ENCODE measurements at regions not wholly inside any gene's neighbourhood (a gene's known extent, or its start where the extent isn't known, plus 50 kb on each side); places are given as distances from the start of the nearest gene placed in this dataset.
"Not testable (repeated sequence)": the region's sequence is repeated elsewhere in the genome, so short reads cannot be mapped to it uniquely, and the experiment has no call there.

GRCh38 chr10:64873959-64874358 is 1352.8 kb downstream of the REEP3 start:
- no peak for DNase-seq (ENCODE audit: low spot score)
- Mint-ChIP-seq H3K27me3 (ENCODE audit: insufficient read depth, low read depth) (no peaks in the 10 kb centered on the region), H3K4me1 (no peaks in the 10 kb centered on the region), H3K36me3 (no peaks in the 10 kb centered on the region), H3K9me3 (no peaks in the 10 kb centered on the region), H3K27ac (no peak overlapping the region), H3K4me3 (no peak overlapping the region)
- H3K36me3 ChIP-seq: no peaks in the 10 kb centered on the region
- no peaks in the 10 kb centered on the region for H3F3A ChIP-seq (ENCODE audit: low read depth)
- no peak for TF ChIP-seq EZH2phosphoT487 (IDR thresholded peaks at IDR 0.05)
- no peak for TF ChIP-seq CTCF (IDR thresholded peaks at IDR 0.05)
- H3K4me3 ChIP-seq: no peak overlapping the region
- no peak overlapping the region for H3K9ac ChIP-seq
- no peaks in the 10 kb centered on the region for H3K9me3 ChIP-seq (ENCODE audit: low read depth)
- H3K79me2 ChIP-seq (ENCODE audit: low read depth): no peaks in the 10 kb centered on the region
- no peaks in the 10 kb centered on the region for H3K4me1 ChIP-seq
- H2AFZ ChIP-seq (replicated peaks): peak overlapping the region; percentile 52
- no peak overlapping the region for H3K4me2 ChIP-seq
- H3K27me3 ChIP-seq: no peaks in the 10 kb centered on the region
- H3K27ac ChIP-seq: no peak overlapping the region
- no peaks in the 10 kb centered on the region for H4K20me1 ChIP-seq (ENCODE audit: low read depth)

DNA sequence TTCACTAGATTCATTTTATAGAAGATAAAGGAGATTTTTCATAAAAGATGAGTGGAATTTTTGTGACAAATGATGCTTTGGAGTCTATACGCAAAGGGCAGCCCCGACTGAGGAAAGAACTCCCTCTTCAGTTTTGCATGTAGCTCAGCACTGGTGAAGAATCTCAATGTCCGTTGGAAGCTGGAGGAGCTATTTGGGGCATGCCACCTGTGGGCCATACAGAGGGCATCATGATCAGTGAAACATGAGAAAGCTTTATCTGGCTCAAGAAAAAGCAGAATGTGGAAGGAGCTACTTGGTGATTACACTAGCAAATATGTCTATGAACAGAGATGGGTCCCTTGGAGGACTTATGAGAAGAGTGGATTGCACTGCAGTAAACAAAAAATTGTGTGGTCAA is 1359.3 kb downstream of the REEP3 start:
- no peaks in the 10 kb centered on the region for H3K27me3 ChIP-seq
- no peaks in the 10 kb centered on the region for H3K9me3 ChIP-seq (ENCODE audit: low read depth)
- DNase-seq (ENCODE audit: low spot score): no peak
- no peaks in the 10 kb centered on the region for H3K9me3 Mint-ChIP-seq
- H3K36me3 ChIP-seq: no peaks in the 10 kb centered on the region
- H3F3A ChIP-seq (ENCODE audit: low read depth): no peaks in the 10 kb centered on the region
- no peak overlapping the region for H3K27ac ChIP-seq
- no peaks in the 10 kb centered on the region for H3K27me3 Mint-ChIP-seq (ENCODE audit: insufficient read depth, low read depth)
- H4K20me1 ChIP-seq (ENCODE audit: low read depth): no peaks in the 10 kb centered on the region
- TF ChIP-seq EZH2 (IDR thresholded peaks at IDR 0.05) (no peak), CTCF (IDR thresholded peaks at IDR 0.05) (no peak), EZH2phosphoT487 (IDR thresholded peaks at IDR 0.05) (no peak)
- H3K4me1 ChIP-seq: no peaks in the 10 kb centered on the region
- no peak overlapping the region for H3K4me3 Mint-ChIP-seq
- H3K36me3 Mint-ChIP-seq: no peaks in the 10 kb centered on the region
- H3K4me2 ChIP-seq: no peak overlapping the region
- H3K79me2 ChIP-seq (ENCODE audit: low read depth): no peaks in the 10 kb centered on the region
- no peaks in the 10 kb centered on the region for H3K4me1 Mint-ChIP-seq
- H3K9ac ChIP-seq: no peak overlapping the region
- no peak overlapping the region for H3K4me3 ChIP-seq
- no peak overlapping the region for H2AFZ ChIP-seq (replicated peaks)
- no peak overlapping the region for H3K27ac Mint-ChIP-seq

DNA sequence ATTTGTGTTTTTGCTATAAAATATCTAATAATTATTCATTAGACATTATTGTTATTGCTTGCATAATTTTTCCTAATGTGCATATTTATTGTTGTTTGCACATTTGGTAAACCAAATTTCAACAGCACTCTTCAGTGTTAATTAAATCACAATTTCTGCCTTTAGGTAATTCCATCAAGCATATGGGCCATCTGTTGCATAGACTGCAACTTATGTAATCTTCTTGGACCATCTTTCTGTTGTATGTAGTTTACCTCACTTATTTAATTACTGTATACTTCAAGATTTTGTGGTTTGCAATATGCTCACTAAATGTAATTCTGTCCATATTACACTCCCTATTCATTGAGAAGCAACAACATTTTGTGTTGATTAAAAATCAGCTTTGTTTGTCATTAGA is 1360.1 kb downstream of the REEP3 start:
- H3K36me3 Mint-ChIP-seq: no peaks in the 10 kb centered on the region
- H3F3A ChIP-seq (ENCODE audit: low read depth): no peaks in the 10 kb centered on the region
- no peaks in the 10 kb centered on the region for H3K9me3 Mint-ChIP-seq

GRCh38 chr10:64896582-64896981 is 1375.4 kb downstream of the REEP3 start:
- H3K36me3 Mint-ChIP-seq: no peaks in the 10 kb centered on the region
- H3K27ac ChIP-seq: no peak overlapping the region
- no peak overlapping the region for H3K4me2 ChIP-seq
- H3F3A ChIP-seq (ENCODE audit: low read depth): no peaks in the 10 kb centered on the region
- peaks cover 8% of the 10 kb centered on the region for H3K9me3 Mint-ChIP-seq
- no peak overlapping the region for H3K27ac Mint-ChIP-seq
- DNase-seq (ENCODE audit: low spot score): no peak
- no peak for TF ChIP-seq EZH2phosphoT487 (IDR thresholded peaks at IDR 0.05)
- TF ChIP-seq EZH2 (IDR thresholded peaks at IDR 0.05): no peak
- no peak overlapping the region for H3K4me3 ChIP-seq
- H3K9ac ChIP-seq: no peak overlapping the region
- H3K27me3 ChIP-seq: no peaks in the 10 kb centered on the region
- H3K4me1 ChIP-seq: no peaks in the 10 kb centered on the region
- peaks cover 7% of the 10 kb centered on the region for H3K9me3 ChIP-seq (ENCODE audit: low read depth)
- H2AFZ ChIP-seq (replicated peaks): no peak overlapping the region
- H3K79me2 ChIP-seq (ENCODE audit: low read depth): no peaks in the 10 kb centered on the region
- no peak overlapping the region for H3K4me3 Mint-ChIP-seq
- H3K27me3 Mint-ChIP-seq (ENCODE audit: insufficient read depth, low read depth): no peaks in the 10 kb centered on the region
- H3K36me3 ChIP-seq: no peaks in the 10 kb centered on the region
- no peaks in the 10 kb centered on the region for H3K4me1 Mint-ChIP-seq
- no peaks in the 10 kb centered on the region for H4K20me1 ChIP-seq (ENCODE audit: low read depth)

More for the DNA sequence above, 1360.1 kb downstream of the REEP3 start:
- Histone ChIP-seq H3K9me3 (ENCODE audit: low read depth) (no peaks in the 10 kb centered on the region), H3K79me2 (ENCODE audit: low read depth) (no peaks in the 10 kb centered on the region), H4K20me1 (ENCODE audit: low read depth) (no peaks in the 10 kb centered on the region), H3K4me3 (no peak overlapping the region), H2AFZ (replicated peaks) (no peak overlapping the region), H3K9ac (no peak overlapping the region), H3K36me3 (no peaks in the 10 kb centered on the region), H3K4me1 (no peaks in the 10 kb centered on the region), H3K27me3 (no peaks in the 10 kb centered on the region), H3K4me2 (no peak overlapping the region), H3K27ac (no peak overlapping the region)
- no peak overlapping the region for H3K27ac Mint-ChIP-seq
- H3K27me3 Mint-ChIP-seq (ENCODE audit: insufficient read depth, low read depth): no peaks in the 10 kb centered on the region
- H3K4me3 Mint-ChIP-seq: no peak overlapping the region
- DNase-seq (ENCODE audit: low spot score): no peak
- H3K4me1 Mint-ChIP-seq: no peaks in the 10 kb centered on the region
- no peak for TF ChIP-seq EZH2 (IDR thresholded peaks at IDR 0.05)

DNA sequence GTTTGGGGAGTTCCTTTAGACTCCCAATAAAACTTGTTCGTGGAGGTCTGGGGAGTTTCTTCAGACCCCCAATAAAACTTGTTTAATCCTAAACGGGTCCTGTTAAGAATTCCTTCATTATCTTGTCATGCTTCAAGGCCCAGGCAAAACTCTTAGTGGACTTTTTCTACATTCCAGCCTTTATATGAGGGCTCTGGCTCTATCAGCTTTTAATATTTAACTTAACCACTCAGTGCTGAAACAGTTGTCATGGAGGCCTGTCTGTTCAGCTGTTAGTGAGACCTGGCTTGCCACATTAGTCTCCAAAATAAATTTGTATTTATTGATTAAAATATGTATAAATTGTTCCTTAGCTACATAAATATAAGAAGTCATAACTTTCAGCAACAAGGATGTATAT is 1385.1 kb downstream of the REEP3 start:
- not testable (repeated sequence) for H3K9me3 ChIP-seq (ENCODE audit: low read depth); H3K36me3 Mint-ChIP-seq; H3K9me3 Mint-ChIP-seq; H3K27ac Mint-ChIP-seq; H3K4me1 Mint-ChIP-seq; H3K27me3 Mint-ChIP-seq (ENCODE audit: insufficient read depth, low read depth); H3K27me3 ChIP-seq; H3K4me1 ChIP-seq; DNase-seq (ENCODE audit: low spot score); H3K4me3 ChIP-seq; H3K27ac ChIP-seq; H4K20me1 ChIP-seq (ENCODE audit: low read depth); H3K4me2 ChIP-seq; H3K79me2 ChIP-seq (ENCODE audit: low read depth); H3K4me3 Mint-ChIP-seq; H2AFZ ChIP-seq (replicated peaks); H3K36me3 ChIP-seq; H3F3A ChIP-seq (ENCODE audit: low read depth); H3K9ac ChIP-seq

DNA sequence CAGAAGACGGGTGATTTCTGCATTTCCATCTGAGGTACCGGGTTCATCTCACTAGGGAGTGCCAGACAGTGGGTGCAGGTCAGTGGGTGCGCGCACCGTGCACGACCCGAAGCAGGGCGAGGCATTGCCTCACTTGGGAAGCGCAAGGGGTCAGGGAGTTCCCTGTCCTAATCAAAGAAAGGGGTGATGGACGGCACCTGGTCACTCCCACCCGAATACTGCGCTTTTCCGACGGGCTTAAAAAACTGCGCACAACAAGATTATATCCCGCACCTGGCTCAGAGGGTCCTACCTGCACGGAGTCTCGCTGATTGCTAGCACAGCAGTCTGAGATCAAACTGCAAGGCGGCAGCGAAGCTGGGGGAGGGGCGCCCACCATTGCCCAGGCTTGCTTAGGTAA is 1403.1 kb downstream of the REEP3 start:
- not testable (repeated sequence) for H3K36me3 Mint-ChIP-seq; H3K79me2 ChIP-seq (ENCODE audit: low read depth); H3K9ac ChIP-seq; H3K27me3 Mint-ChIP-seq (ENCODE audit: insufficient read depth, low read depth); H3K27me3 ChIP-seq; H3K27ac ChIP-seq; DNase-seq (ENCODE audit: low spot score); H3F3A ChIP-seq (ENCODE audit: low read depth); H3K27ac Mint-ChIP-seq; H4K20me1 ChIP-seq (ENCODE audit: low read depth); H3K9me3 Mint-ChIP-seq; H3K4me1 Mint-ChIP-seq; H3K9me3 ChIP-seq (ENCODE audit: low read depth); H3K4me1 ChIP-seq; H3K36me3 ChIP-seq
- peak overlapping the region; percentile 54 for H3K4me3 ChIP-seq
- peak overlapping the region; percentile 99 for H2AFZ ChIP-seq (replicated peaks)
- peak overlapping the region; percentile 50 for H3K4me3 Mint-ChIP-seq
- peak overlapping the region; percentile 72 for H3K4me2 ChIP-seq

Measured in neural progenitor cell (in vitro differentiated cells).